Stimulated activated CD8-positive, alpha-beta memory T cell treated with anti-CD3 and anti-CD28 coated beads, Interleukin-4, amount 100 ng/mL, for 1 hour (primary cell): ENCODE measurements at regions not wholly inside any gene's neighbourhood (a gene's known extent, or its start where the extent isn't known, plus 50 kb on each side); places are given as distances from the start of the nearest gene placed in this dataset.

Source experiments
- DNase-seq, 2 donors: peaks; one replicate each; pipeline ENCODE4 v3.0.0-alpha.2; 2020; ENCODE audit warnings: low read depth in 2 of 2, low spot score in 1 of 2

DNA sequence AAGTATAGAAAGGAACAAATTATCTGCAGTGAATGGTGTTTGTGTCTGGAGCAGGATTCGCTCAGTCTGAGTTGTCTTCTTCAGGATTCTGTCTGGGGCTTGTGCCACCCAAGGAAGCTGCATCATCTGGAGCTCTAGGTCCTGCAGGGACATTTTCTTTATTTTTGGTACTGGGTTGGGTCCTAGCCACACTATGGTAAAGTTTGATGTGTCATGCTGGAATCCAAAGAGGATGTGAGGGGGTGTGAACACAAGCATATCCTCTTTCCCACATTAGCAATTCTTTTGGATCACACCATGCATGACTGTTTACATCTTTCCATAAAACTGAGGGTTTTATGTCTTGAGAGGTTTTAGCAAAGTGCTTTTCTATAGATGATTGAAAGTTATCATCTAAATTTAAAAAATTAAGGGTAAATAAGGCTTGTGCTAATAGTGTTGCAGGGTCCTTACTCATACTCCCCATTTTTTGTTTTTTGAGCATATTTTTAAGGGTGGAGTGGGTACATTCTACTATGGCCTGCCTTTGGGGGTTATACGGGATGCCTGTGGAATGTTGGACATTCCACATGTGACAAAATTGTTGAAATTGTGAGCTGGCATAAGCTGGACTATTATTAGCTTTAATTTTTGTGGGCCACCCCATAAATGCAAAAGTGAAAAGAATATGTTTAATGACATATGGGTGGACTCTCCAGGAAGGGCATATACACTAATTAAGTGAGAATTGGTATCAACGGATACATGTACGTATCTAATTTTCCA, 152.0 kb upstream of the HMCN1 start:
- no peak for DNase-seq

DNA sequence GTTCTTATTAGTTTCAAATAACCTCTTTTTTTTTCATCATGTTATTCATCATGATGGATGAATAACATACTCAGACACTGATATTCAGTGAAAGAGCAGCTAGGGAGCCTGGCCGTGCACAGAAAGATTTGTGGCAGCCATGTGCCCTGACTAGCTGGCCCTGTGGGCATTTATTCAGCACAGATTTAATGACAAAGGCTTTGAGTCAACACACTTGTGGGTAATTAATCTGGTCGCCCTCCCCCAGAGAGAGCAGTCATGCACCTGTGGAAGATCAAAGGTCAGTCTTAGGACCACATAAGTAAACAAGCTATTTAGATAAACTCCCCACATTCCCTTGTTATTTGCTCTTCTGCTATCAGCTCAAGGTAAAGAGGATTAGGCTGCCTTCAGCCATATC, 153.2 kb upstream of the HMCN1 start:
- no peak for DNase-seq

DNA sequence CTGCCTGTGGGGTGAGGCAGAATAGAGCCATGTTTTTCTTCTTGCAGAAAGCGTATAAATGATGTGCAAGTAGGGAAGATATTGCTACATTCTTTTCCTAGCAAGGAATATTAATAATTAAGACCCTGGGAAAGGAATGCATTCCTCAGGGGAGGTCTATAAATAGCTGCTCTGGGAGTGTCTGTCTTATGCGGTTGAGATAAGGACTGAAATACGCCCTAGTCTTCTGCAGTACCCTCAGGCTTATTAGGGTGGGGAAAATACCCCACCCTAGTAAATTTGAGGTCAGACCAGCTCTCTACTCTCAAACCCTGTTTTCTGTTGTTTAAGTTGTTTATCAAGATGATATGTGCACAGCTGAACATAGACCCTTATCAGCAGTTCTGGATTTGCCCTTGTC, 155.9 kb upstream of the HMCN1 start:
- no peak for DNase-seq

DNA sequence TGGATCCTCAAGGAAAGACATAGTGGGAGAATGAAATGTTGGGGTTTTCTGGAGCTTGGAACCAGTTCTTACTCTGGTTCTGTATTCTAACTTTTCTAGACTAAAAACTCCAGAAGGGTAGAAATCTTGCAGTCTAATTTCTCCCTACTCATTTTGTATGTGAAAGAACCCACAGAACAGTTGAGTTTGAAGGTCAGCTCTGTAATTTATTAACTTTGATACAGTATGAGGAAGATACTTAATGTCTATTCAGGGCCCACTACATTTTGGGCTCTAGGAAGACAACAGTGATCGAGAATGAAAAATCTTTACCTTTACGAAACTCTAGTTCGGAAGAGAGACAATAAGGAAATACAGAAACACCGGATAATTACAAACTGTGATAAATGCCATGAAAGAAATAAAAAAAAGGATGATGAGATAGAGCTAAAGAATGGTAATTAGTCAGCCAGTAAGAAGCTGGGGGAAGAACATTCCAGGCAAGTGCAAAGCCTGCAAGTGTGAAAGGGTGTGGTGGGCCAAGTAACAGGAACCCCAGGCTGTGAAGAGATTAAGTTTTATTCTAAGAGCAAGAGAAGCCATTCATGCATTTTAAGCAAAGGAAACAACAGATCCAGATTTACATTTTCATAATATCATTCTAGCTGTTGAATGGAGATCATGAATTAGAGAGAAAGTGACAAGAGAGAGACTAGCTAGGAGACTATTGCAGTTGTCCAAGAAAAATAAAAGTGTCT, 159.9 kb upstream of the HMCN1 start:
- DNase-seq = no peak

DNA sequence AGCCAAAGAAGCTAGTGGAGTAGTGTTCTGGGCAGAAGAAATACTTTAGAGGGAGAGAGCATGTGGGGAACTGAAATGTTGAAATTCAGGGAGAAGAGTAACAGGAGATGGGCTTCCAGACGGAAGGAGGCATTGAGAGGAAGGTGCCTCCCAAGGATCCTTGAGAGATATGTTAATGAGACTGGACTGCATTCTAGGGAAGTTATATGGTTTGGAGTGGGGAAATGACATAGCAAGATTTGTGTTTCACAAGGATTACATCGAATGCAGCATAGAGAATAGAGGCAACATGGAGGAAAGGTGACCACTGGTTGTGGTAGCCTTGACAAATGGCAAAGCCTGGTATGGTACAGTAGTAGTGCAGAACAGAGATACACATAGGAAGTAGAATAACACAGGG, 160.5 kb upstream of the HMCN1 start:
- no peak for DNase-seq

DNA sequence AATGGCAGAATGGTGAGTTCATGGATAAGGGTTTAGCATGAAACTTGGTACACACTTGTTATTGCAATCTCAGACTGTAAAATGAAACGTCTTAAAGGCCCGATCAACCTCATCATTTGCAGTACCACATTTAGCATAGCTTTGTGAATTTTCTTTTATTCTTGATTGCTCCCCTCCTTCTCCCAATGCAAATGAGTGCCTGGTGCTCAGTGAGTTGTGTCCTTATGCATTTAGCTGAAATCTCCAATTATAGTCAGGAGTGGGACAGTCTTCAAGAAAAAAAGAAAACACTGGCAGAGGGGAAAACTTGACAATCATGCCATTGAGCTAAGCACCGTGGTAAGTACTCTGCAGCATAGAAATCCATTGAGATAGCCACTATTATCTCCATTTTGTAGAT, 161.0 kb upstream of the HMCN1 start:
- no peak for DNase-seq

DNA sequence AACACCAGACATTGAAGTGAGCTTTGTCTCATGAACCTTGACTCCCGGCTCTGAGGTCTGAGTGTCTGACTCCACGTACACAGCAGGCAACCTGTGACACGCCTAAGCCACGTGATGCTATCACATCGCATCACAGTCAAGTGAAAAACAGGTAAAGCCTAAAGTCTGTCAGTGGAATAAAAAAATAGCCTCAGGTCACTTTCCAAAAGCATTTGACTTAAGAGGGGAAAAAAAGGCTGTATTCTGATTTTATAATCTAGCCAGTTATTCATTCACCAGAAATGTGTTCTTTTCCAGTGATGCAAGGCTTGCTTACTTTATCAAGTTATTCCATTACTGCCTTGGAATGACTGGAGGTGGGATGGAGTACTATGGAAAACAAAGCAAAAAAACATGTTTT, 163.2 kb upstream of the HMCN1 start:
- DNase-seq = no peak

DNA sequence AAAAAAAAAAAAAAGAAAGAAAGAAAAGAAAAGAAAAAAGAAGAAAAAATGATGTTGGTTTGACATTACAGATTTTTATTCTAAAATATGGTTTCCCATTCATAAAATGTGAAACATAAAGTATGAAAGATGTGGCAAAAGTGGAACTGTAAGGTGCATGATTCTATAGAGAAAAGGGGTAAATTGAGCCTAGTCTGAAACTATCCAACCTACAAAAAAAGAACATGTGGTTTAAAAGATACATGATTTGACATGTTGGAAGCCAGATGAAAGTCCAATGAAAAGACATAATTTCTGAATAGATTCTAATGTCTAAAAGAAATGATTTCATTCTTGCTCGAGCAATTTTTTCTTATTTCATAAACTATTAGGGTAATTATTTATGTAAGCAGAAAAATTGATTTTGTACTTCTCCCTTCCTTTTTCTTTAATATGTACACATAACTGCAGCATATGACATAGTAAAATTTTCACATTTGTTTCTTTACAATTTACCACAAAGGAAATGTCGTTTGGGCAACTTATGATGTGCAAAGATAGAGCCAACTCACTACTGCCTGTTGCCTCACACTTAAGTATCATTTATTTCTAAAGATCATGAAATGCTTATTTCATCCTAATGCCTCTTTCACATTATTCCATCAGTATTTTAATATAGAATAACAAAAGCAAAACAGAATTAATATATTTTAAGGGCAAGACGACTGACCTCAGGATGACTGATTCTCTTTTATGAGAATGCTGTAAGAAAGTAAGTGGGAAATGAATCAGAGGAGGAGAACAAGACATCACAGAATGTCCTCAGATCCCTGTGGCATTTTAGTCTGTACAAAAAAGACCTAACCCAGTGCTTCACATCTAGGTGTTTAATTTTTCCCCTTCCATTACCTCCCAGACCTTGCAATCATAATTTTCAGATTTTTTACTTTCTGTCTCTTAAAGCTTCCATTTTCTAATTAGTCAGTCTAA, 165.8 kb upstream of the HMCN1 start:
- DNase-seq = no peak

DNA sequence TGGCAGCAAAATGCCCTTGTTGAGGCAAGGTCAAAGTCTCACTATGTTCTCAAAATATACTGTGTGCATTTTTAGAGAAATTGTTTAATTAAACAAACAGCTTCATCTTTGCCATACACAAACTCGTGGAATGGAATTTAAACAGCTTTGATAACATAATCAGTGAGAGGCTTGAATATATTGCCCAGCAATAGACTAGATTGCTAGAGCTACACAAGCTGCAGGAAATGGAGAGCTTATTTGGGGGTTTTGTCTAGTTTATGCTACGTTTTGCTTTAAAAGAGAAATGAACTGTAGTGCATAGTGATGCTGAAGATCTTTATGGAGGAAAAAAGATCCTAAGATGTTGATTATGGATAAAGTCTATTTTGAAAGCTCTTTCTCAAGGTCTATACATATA, 166.8 kb upstream of the HMCN1 start:
- no peak for DNase-seq

DNA sequence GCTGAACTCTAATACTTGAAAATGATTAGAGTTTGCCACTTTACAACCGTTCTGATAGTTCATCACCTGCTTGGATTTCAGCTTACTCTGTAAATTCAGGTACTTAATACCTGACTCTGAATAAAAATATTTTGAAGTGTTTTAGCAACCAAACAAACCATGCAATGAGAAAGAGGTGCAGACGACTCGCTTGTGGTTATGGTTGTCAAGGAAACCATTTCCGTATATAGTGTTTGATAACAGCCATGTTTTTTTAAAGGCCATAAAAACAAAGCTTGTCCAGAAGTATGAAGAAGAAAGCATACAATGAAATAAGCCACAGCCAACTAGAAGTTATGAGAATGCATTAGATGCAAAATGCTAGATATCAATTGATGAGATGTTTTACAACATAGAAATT, 167.2 kb upstream of the HMCN1 start:
- no peak for DNase-seq

DNA sequence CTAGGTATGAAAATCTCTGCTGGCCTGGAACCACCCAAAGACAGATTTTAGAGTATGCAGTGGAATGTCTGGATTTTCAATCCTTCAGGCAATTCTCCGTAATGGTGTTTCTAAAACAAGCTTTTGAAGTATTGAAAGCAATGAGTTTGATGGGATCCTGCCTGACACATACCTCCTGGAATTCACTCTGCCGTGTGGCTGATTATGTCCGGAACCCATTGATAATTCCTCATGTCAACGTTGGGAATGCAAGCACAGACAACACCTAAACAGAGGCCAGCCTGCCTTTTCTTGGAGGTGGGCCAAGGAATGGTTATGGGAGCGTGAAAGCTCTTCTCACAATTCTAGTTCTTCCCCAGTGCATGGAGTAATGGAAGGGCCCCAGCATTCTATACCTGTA, 168.9 kb upstream of the HMCN1 start:
- DNase-seq = no peak

DNA sequence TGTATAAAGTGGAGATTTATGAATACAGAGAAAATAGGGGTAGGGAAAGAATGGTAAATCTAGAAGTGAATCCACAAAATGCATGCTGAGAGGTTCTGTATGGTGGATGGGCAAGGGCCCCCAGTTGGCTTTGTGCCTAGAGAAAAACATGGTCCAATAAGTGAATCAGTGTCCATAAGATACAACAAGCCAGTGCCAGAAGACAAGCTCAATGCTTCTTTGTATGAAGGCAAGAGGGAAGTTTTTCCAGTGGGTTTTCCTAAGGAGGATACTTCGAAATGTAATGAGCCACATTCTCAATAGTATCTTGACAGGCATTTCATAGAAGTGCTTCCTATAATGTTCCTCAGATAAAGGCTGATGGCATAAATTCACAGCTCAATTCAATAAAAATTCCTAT, 169.4 kb upstream of the HMCN1 start:
- no peak for DNase-seq

DNA sequence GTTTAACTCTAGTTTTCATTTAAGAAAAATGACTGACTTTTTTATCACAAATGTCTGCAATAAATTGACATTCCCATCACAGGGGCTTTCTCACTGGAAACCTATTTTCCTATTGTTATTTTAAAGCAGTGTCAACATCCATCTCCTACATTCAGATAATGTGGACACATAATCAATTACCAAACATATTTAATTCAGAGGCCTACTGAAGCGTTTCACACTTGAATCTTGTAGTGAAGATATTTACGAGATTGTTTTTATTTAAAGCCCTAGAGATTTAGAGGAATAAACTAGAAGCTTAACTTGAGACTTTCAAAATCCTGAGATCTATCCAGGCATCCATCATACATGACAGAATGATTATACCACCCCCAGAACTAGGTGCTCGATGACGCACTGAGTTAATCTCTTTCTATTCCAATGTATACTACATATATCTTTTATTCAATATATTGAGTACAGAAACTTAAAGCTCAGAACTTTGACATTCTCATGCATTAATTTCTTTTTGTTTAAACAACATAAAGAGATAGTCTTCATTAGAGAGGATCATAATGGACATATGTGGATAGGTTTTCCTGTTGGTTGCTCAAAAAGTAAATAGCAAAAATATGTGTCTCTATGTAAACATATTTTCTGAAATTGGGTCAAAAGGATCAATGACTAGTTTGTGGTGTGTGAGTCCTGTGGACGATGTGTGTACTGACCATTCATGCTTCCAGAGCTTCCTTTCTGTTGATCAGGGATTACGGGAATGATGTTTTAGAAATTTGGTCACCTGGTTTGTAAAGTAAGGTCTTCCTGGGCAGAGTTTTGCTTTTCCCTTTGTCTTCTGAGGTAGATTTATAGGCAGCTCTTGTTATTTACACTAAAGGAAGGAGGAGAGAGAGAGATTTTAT, 171.5 kb upstream of the HMCN1 start:
- DNase-seq = no peak

DNA sequence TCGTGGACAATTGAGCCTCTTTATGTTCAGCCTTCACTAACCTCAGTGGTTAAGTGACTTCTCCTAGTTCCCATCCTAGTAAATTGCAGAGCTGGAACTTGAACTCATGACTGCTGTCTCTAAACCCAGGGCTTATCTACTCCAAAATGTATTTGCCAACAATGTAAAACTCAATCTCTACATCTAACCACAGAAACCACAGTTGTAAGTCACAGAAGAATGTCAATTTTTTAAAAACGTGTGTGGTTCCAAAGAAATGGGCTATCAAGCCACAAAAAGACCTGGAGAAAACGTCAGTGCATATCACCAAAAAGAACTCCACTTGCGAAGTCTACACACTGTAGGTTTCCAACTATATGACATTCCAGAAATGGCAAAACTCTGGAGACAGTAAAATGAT, 172.6 kb upstream of the HMCN1 start:
- no peak for DNase-seq

DNA sequence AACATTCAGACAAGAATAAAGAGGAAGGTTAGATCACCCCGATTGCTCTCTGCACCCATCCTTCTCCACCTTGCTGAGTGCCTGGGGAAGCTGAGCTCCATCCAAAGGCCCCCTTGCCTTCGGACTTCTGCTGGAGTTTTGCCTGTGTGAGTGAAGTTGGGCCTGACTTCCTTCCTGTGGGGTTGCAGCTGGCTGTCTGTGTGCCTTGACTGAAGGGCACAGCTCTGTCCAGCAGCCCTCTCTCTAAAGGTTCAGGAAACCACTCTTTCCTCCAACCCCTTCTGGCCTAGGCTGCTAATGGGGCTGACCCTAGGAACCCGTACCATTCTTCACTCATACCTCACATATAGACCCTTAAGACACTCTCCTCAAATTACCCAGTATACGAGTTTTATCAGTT, 173.4 kb upstream of the HMCN1 start:
- DNase-seq = no peak

DNA sequence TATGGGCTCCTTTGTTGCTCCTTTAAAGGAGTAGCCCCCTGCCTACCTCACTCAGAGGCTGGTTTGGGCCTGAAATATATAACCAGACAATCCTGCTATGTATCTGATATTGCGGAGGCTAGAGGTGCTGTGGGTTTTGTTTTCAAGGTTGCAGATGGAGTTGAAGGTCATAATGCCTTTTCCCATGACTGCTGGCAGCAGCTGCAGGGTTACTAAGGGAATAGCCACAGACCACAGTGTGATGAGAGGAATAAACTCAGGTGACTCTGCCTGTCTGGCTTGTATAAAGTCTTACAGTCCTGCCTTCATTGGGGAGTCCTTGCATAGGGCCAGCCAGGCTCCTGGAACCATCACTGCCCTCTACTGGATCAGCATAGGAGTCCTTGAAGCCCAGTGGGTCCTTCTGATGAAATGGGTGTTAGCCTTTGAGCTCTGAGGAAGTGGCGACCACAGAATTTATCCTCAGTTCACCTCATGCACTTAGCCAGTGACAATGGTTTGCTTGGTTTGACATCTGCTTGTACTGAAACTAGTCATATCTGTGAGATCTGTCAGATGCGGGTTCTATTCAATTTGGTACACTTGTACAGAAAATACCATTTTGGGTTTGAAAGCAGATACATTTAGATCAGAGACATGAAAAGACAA, 174.4 kb upstream of the HMCN1 start:
- peak in 1 of 2 donors; percentile 29 for DNase-seq

DNA sequence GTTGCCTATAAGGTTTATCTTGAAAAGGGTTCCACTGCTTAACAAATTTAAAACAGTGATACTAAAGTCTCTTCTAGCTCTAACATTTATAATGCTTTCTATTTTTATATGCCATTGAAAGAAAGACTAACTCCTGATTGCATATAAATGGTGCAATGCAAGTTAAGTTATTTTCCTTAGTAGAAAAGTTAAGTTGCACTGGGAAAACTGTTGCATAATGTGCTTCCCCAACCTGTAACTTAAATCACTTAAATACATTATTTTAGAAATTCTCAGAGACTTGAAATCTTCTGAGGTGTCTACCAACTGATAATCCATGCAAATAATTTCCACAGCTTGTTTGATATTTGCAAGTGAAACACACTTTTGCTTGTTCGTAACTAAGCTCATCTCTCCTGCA, 175.0 kb upstream of the HMCN1 start:
- DNase-seq = no peak

DNA sequence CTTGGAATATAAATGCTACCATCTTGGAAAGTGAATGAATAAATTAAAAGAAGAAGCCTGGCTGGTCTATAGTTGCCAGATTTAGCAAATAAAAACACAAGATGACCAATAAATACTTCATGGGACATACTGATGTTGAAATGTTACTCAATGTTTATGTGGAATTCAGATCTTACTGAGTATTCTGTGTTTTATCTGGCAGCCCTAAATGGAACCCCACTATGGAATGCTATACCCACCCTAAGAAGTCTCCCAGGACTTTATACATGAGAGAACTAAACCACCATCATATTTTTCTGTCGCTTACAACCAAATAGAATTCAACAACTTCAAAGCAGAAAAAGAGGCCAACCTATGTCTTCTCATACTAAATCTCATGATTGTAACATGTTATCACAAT, 177.6 kb upstream of the HMCN1 start:
- no peak for DNase-seq

DNA sequence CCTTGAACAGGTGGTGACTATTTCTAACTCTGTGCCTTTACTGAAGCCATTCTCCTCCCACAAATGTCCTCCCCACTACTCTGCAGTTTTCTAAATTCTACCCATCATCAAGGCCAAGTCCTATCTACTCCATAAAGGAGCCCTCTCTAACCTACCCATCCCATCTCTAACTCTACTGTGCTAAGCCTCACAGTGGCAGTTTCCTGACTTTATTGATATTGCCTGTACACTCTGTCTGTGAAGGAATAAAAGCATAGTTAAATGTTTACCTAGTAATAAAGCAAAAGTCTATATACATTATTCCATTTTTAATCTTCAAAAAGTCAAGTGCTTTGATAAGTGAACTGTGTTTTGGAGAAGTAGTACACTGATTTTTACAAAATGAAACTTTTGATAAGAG, 178.4 kb upstream of the HMCN1 start:
- no peak for DNase-seq

DNA sequence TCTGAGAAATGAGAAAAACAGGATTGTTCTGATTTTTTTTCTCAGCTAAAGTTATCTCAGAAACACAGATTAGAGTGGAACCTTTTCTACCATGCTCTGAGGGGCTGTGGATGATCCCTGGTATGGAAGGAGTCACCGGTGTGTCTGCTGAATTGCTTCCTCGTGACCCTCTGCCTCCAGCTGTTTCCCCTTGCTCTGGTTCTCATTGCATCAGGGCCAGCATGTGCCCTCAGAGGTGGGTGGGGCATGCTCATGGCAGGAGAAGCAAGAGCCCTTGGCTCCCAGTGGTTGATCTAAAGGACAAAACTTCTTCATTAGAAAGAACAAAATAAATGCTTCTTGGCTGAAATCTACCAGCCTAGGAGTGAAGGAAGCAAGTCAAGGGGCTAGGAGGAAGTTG, 183.2 kb upstream of the HMCN1 start:
- DNase-seq = no peak
